CMK (cell line): ENCODE measurements at regions not wholly inside any gene's neighbourhood (a gene's known extent, or its start where the extent isn't known, plus 50 kb on each side); places are given as distances from the start of the nearest gene placed in this dataset.

ENCODE experiments used
- DNase-seq: peaks from one replicate; pipeline ENCODE4 v3.0.0-alpha.2; 2010; ENCODE audit warnings: low read depth

DNA sequence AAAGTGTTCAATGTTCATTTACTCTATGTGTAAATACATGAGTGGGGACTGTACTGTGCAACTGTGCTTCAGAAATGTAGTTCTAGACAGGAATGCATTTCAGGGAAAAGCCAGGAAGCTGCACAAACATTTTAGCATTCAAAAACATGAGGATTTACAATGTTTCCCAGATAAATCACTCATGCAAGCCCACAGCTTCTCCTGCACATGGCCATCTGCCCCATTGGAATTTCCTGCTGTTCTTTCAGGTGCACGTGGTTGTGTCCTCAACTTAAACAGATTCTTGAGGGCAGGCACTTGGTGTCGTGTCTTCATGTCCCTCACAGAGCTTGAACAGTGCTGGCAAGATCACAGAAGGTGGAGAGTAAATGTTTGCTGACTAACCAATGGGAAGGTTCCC, 101.5 kb downstream of the UNC5CL start:
- DNase-seq = no peak

DNA sequence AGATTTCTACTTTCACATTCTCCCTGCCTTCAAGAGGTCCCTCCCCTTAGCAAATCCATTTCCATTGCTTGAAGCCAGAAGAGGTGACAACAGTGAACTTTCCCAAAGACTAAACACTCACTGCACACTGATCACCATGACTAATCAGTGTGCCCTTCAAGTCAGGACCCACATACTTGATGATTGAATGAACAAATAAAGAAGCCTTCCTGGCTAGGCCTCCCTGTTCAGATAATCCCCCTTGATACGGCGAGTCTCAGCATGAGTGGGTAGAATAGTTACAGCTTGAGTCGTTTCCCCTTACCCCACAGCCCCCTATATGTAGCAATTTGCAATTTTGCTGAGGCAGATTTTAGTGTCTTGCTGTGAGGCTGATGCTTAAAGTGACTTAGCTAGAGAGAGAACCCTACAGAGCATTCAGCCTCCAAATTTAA, 102.2 kb downstream of the UNC5CL start:
- no peak for DNase-seq

DNA sequence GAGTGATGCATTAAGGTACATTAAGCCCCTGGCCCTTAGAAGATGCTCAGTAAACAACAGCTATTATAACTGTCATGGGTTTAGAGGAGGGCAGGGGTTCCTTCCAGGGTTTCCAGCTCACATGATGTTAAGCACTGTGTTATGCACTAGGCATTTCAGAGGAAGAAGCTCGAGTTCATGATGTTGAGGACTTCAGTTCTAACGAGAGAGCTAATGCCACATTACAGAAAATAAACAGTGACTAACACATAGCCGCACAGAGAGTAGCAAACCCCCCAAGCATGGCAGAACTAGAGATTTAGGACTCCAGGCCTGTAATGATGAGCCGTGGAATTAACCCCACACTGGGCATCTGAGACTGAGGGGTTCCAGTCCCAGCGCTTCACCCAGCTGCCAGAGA, 105.2 kb downstream of the UNC5CL start:
- no peak for DNase-seq

DNA sequence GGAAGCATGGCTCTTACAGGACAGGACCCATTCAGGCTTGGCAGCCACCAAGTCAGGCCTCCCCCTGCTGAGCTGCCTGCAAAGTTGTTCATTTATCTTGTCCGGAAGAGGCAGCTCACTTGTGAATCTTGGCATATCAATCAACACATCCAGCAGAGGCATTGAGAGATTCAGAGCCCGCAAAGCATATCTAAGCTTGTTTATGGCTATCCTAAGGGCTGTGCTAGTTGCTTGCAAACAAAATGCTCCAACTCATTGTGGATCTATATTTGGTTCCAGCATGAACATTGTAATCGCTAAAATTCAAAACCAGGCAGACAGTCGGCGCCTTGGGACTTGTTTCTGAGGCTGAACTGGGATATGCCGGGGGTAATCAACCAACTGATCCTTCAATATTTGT, 106.1 kb downstream of the UNC5CL start:
- no peak for DNase-seq

DNA sequence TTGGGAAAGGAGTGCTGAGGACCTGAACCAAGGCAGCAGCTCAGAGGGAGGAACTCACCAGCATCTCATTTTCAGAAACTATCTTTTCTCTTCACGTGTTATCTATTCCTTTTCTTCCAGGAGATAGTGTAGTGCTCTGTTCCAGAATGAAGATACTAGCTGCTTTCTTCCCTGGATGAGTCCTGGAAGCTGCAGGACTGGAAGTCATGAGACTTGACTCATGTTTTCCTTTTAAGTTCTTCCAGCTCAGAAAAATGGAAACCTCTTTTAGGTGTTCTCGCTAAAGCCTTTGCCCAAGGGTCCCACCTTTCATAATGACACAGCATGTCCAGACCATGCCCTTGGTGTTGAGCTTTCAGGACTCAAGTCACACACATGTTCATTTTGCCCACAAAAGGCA, 106.7 kb downstream of the UNC5CL start:
- no peak for DNase-seq

DNA sequence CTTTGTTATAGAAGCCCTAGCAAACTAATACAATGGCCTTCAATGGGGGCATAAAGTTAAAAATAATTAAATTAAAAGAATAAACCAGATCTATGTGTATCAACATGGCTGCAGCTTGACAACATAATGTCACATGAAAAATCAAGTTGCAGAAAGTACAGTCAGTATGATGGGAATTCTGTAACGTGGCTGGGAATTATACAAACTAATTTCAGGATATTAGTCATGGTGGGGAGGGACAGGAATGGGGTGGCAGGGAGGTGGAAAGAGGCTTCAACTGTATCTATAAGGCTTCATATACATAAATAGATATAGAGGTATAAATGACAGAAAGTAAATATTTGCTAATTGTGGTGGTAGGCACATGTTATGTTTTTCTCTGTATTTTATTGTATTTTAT, 107.1 kb downstream of the UNC5CL start:
- no peak for DNase-seq

DNA sequence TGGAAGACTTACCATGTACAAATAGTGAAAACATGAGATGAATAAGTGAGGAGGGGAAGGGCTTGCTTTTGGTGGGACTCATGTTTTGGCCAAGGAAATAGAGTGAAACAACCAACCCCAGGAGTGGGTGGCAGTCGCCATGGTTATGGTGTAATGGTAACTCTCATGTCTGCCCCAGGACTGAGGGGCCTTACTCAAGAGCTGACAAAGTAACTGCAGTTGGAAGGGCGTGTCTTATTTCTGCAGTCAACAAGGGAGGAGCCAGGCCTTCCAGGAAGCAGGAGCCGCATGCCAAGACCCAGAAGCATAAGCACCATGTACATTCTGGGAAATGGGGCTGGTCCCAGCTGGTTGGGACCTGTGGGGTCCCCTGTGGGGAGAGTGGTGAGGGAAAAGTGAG, 108.5 kb downstream of the UNC5CL start:
- DNase-seq = no peak

DNA sequence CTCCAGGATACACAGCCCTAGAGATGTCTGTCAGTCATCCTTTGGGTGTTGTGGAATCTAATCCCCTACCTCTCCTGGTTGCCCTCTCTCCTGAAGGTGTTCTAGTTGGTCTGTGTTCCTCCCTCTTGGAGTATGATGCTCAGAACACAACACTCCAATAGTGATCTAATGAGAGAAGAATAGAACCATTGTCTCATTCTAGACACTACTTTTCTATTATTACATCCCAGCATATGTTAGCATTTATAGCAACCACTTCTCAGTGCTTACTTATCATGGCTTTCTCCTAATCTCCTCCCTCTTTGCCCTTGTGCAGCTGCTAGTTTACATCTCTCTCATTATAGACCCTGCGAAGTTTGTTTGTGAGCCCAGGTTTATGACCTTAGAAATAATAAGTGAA, 109.0 kb downstream of the UNC5CL start:
- DNase-seq = no peak

DNA sequence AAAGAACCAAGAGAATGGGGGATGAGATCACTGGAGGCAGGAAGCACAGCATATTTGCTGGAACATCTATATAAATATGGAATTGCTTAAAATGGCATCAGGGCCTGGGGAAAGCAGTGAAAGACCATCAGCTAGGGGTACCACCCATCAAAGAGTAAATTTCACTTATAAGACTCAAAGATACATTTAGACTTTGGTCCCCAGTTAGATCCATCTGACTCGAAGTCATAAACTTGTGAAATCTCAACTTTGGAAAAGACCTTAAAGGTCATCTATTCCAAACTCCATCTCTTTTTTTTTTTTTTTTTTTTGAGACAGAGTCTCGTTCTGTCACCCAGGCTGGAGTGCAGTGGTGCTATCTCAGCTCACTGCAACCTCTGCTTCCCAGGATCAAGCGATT, 109.8 kb downstream of the UNC5CL start:
- no peak for DNase-seq

DNA sequence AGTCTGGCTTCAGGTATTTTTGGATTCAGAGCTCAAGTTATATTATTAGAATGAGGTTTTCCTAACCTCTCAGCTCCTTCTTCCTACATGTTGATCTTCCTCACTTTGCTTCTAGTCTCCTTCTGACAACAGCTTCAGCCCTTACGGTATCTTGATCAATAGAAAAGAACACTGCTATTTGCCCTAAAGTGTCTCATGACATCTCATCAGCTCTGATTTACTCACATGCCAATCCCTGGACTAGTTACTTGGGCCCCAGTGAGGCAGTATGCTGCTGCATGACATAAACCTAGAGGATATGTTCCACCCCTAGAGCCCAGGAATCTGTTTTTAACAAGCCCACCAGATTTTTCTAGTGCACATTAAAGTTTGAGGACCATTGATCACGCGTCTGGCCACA, 110.3 kb downstream of the UNC5CL start:
- DNase-seq = no peak

DNA sequence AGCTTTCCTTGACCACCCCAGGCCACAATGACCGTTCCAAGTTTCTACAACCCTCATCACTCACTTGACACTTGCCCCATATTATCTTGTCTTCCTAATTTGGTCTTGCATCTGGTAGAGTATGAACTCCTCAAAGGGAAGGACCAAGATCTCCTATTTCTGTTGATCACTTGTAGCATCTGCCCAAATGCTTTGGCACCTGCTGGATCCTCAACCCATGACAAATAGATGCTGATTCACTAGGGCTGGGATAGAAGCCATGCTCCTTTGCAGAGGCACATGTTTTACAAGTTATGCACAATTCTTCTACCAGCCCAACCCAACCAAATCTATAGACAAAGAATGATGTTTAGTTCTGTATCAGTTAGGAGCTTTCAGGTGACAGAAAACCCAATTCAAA, 110.7 kb downstream of the UNC5CL start:
- no peak for DNase-seq

DNA sequence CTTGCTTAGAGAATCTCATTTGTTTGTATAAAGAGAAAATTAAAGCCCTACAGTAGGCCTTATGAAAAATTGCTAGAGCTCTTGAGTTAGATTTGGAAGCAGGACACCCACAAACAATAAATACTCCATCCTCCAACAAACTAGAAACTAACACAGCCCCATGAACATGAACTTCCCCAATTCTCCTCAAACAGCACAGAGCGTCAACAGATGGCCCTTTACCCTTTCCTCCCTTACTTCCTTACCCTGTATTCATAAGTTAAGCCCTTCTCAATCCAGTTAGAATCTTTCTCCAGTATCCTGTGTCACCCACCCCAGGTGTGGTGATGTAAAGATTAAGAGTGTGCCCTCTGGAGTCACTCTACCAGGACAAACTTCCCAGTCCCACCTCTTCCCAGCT, 113.7 kb downstream of the UNC5CL start:
- DNase-seq = no peak

DNA sequence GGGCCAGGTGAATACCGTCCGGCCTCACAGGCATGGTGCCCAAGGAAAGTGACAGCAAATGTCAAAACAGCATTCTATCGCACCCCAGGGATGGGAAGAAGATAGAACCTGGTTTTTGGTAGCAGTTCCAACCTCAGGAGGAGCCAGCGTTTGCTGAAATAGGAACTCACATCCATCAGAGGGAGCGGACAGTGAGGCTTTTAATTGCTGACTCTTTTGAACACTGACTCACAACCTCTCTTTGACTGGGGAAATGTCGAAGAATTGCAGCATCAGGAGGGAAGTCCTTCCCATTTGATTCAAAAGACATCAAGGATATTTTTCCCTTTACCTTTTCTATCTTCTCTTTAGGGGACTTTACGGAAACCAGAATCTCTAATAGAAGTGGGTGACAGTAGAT, 114.2 kb downstream of the UNC5CL start:
- no peak for DNase-seq

DNA sequence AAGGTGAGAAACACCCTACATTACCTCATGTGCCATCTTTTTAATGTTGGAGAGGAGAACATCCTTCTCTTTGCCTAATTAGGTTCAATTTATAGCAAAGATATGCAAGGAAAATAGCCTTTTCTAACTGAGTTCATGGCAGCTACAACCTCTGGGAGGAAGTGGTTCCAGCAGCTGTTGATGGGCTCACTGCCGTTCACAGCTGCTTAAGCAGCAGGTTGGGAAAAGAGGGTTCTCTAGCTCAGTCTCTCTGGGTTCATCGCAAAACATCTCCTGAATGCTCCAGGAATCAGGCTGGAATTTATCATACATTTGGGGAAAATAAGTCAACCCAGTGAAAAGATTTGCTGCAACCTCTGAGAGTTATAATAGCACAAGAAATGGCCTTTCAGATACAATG, 115.1 kb downstream of the UNC5CL start:
- DNase-seq = no peak

DNA sequence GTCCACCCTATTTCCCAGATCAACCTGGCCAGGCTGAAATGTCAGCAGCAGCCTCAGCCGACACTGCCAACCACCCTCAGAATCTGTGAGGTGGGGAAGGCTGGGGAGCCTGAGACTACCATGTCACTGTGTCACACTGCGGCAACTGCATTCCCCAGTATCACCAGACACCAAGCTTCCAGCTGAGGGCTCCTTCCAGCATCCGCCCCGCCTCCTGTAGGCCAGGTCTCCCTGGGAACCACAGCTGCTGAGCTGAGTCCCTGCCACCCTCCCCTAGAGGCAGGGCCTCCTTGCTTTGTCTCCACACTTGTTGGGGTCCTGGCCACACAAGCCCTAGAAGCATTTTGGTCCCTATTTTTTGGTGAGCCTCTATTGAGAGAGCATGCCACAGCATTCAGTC, 115.7 kb downstream of the UNC5CL start:
- no peak for DNase-seq

DNA sequence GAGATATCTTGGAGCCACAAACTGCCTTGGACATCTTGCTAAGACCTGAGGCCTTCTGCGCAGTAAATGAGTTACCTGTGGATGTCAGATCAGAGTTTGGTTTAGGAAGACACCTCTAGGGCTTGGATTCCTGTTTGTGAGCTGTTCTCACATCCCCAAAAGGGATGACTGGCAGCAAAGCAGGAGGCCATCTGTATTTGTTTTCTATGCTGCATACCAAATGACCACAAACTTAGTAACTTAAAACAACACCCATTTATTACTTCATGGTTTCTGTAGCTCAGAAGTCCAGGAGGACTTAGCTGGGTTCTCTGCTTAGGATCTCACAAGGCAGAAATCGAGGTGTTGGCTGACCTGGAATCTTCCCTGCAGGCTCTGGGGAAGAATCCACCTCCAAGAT, 116.7 kb downstream of the UNC5CL start:
- no peak for DNase-seq

DNA sequence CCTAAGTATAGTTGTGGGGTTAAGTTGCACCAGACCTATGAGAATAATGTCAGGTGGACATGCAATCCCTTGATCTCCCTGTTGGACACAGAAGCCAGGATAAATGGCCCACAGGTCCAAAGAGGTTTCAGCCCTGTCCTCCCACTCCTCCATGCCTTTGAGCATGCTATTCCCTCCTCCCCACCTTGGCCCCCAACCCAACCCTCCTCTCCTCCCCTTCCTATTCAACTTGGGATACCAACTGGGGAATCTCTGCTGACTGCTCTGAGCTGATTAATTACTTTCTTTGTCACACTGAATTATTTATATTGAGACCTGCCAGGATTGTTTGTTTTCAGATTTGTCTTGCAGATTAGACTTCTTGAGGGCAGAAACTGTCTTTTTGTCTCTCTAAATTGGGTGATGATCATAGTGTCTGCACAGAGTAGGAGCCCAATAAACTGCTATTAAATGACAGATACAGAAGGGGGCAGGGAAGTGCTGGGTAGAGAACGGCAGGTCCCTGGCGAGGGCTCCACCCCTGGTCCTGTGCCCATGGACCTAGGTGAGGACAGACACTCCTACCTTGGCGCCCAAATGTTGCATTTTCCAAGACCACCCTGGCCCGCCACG, 120.9 kb downstream of the UNC5CL start:
- no peak for DNase-seq

DNA sequence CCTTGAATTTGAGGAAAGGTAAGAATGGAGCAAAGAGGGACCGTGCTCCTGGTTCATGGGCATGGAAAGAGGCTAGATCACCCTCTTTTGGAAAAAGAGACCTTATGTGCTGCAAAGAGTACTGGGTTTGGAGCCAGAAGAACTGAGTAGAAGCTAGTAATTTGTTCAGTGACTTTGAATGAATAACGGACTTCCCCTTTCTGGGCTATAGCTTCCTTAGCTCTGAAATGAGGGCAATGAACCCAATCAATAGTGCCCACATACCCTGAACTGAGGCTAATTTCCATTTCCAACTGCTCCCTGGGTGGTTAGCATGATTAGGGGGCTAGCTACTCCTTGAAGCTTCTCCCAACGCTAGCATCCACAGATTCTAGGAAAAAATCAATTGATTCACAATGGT, 121.4 kb downstream of the UNC5CL start:
- DNase-seq = no peak

DNA sequence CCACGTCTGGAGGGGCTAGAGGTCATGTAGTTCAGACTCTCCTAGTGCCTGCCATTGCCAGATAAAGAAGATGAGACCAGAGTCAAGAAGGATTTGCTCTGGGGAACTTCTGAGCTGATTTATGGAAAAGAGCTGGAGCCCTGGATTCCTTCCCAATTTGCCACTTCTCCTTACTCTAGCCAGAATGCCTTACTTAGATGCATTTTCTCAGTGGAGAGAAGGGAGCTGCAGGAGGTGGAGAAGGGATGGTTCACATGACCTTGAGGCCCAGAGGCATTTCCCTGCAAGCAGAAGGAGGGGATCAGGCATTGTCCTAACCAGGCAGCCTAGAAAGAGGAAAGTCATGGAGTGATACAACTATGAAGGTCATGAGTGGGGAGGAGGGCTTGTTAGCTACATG, 122.2 kb downstream of the UNC5CL start:
- no peak for DNase-seq

DNA sequence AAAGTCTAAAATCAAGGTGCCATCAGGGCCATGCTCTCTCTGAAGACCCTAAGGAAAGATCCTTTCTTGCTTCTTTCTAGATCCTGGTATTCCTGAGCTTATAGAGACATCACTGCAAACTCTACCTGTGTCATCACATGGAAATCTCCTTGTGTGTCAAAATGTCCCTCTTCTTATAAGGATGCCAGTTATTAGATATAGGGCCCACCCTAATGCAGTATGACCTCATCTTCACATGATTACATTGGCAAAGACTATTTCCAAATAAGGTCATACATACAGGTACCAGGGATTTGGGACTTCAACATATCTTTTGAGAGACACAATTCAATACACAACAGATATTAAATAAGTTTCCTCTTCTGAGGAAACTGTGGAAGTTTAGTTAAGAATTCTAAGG, 123.9 kb downstream of the UNC5CL start:
- no peak for DNase-seq

DNA sequence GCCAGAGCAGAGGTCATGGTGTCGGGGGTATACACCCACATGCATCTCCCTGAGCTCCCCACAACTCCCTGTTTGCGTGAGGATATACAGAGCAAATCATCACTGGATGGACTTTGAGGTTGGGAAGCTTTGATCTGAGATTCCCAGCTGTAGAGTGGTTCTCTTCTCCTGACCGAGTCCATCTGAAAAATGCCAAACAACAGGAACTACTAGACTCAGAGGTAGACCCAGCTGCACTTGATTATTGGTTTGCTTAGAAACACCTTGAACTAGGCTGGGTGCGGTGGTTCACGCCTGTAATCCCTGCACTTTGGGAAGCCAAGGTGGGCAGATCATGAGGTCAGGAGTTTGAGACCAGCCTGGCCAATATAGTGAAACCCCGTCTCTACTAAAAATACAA, 125.0 kb downstream of the UNC5CL start:
- no peak for DNase-seq

DNA sequence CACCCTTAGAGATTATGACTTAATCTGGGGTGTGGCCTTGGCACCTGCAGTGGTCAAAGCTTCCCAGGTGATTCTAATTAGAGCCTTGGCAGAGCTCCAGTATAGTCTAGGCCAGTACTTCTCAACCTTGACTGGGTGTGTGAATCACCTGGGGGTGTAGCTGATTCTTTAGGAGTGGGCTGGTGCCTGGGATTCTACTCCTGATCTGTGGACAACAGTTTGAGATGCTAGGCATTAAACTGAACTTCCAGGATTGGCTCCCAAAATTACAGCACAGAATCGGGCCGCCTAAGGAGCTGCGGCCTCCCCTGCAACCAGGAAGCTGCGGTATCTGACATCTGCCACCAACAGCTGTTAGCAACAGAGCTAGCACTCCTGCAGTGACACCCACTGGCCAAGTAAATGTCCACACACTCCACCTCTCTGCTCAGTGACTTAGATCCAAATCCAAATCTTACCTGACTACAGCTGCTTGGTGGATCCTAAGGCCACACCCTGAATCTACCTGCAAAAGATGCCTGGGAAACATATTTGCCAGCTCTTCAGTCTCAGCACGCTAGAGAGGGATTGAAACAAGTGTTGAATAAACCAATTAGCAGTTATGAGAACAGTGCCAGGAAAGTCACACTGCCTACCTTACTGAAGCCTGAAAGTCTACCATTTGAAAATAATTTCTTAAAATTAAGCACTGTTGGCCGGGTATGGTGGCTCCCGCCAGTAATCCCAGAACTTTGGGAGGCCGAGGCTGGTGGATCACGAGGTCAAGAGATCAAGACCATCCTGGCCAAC, 126.7 kb downstream of the UNC5CL start:
- peak; percentile 43 for DNase-seq

DNA sequence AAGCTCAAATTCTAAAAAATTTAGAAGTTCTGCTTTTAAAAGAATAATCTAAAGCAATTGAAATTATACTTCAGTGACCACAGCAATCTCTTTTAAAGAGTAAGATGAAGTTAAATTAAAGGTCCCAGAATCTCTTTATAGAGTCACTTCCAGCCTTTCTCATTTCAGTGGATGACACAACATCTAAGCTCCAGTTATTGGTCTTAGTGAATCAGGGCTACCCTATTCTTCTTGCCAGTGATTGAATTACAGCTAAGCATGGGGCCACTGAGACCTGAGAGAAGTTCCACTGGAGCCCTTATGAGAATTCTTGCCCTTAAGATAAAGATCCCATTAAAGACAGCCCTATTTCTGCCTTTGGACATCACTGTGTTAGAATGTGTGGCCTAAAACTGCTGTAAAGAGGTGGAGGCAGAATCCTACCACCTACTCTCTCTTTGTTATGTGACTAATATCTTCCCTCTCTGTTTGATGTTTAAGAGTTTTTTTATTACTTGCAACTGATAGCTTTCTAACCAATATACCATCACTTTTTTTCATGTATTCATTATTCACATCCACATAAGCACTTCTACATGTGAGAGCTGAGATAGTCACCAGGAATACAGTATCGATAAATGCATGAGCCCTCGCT, 128.6 kb downstream of the UNC5CL start:
- no peak for DNase-seq

DNA sequence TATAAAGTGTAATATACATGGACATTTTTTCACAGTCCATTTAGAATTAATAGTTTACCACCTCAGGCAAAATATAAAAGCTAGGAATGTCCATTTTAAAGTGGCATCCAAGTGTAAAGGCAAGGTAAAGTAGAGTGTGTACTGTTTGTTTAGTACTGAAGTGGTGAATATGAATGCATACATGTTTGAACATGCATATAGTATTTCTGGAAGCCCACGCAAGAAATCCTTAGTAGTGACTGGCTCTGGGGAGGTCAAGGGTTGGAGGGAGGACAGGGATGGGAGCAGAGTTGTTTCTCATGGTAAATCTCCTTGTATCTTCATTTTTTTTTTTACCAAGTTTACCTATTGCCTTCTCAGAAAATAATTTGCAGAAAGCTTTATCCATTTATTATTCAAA, 129.2 kb downstream of the UNC5CL start:
- no peak for DNase-seq
